ENCODE measurements at regions not wholly inside any gene's neighbourhood (a gene's known extent, or its start where the extent isn't known, plus 50 kb on each side); places are given as distances from the start of the nearest gene placed in this dataset.

GRCh38 chr19:27776020-27776419 lies 1436.9 kb downstream of the UQCRFS1 start:
- no peak overlapping the region for H3K4me3 ChIP-seq (ENCODE audit: low read length)
- TF ChIP-seq CTCF (IDR thresholded peaks at IDR 0.05; ENCODE audit: insufficient read depth, low read depth, low read length, missing control alignments) = peak; percentile 45
- peak; percentile 37 for DNase-seq (ENCODE audit: low read depth)

GRCh38 chr19:27775395-27775794 lies 1437.6 kb downstream of the UQCRFS1 start:
- no peak overlapping the region for H3K4me3 ChIP-seq (ENCODE audit: low read length)
- no peak for DNase-seq (ENCODE audit: low read depth)
- peak; percentile 19 for TF ChIP-seq CTCF (IDR thresholded peaks at IDR 0.05; ENCODE audit: insufficient read depth, low read depth, low read length, missing control alignments)

- peak; percentile 43 for TF ChIP-seq CTCF (IDR thresholded peaks at IDR 0.05; ENCODE audit: insufficient read depth, low read depth, low read length, missing control alignments)
- no peak overlapping the region for H3K4me3 ChIP-seq (ENCODE audit: low read length)
- DNase-seq (ENCODE audit: low read depth) = no peak
Measured at GRCh38 chr19:27774827-27775226, 1438.1 kb downstream of the UQCRFS1 start.

- DNase-seq (ENCODE audit: low read depth) = no peak
- H3K4me3 ChIP-seq (ENCODE audit: low read length) = no peak overlapping the region
- peak; percentile 37 for TF ChIP-seq CTCF (IDR thresholded peaks at IDR 0.05; ENCODE audit: insufficient read depth, low read depth, low read length, missing control alignments)
Measured at GRCh38 chr19:27774337-27774736, 1438.6 kb downstream of the UQCRFS1 start.

- no peak overlapping the region for H3K4me3 ChIP-seq (ENCODE audit: low read length)
- DNase-seq (ENCODE audit: low read depth) = no peak
- TF ChIP-seq CTCF (IDR thresholded peaks at IDR 0.05; ENCODE audit: insufficient read depth, low read depth, low read length, missing control alignments) = no peak
Measured at GRCh38 chr19:27773318-27774094, 1439.4 kb downstream of the UQCRFS1 start.

GRCh38 chr19:27772059-27772458 lies 1440.9 kb downstream of the UQCRFS1 start:
- no peak overlapping the region for H3K4me3 ChIP-seq (ENCODE audit: low read length)
- no peak for DNase-seq (ENCODE audit: low read depth)
- TF ChIP-seq CTCF (IDR thresholded peaks at IDR 0.05; ENCODE audit: insufficient read depth, low read depth, low read length, missing control alignments) = no peak

GRCh38 chr19:27770095-27770494 lies 1442.9 kb downstream of the UQCRFS1 start:
- no peak for DNase-seq (ENCODE audit: low read depth)
- no peak overlapping the region for H3K4me3 ChIP-seq (ENCODE audit: low read length)
- TF ChIP-seq CTCF (IDR thresholded peaks at IDR 0.05; ENCODE audit: insufficient read depth, low read depth, low read length, missing control alignments) = no peak

All from epithelial cell of esophagus (primary cell).